ENCODE measurements at regions not wholly inside any gene's neighbourhood (a gene's known extent, or its start where the extent isn't known, plus 50 kb on each side); places are given as distances from the start of the nearest gene placed in this dataset.

DNA sequence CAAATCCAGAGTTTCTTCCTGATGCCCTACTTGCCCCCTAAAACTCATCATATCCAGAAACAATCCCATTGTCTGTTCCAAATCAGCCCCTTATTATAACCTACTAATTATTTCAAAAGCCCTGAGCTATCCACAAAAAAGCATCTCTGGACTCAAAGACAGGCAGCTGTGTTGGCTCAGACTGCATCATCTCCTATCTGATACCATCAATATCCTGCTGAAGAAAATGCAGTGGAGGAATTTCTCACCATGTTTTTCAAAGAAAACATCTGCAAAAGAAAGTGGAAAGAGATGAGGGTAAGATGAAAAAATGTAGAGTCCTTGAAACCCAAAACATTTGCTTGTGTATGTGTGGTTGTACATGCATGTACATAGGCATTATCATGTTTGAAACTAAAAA, 153.0 kb upstream of the DEFB112 start:
- DNase-seq (no peak), ATAC-seq (ENCODE audit: poor library complexity) (no peak)
- intact Hi-C loops (cut with DNase I), result no loop called here

DNA sequence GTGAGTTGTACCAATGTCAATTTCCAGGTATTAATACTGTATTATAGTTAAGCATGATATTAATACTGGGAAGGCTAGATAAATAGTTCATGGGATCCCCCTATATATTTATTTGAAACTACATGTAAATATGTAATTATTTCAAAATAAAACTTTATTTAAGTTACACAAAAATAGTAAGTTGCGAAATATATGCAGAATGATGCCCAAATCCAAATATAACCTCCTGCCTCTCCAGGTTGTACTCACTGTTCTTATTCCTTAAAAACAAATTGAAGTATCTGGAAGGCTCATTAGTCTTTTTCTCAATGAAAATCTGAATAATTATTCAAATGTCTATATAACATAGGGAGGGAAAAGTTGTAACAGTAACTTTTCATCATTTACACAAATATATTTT, 161.9 kb upstream of the DEFB112 start:
- DNase-seq, result no peak
- no peak for ATAC-seq (ENCODE audit: poor library complexity)
- intact Hi-C loops (cut with DNase I), result no loop called here

DNA sequence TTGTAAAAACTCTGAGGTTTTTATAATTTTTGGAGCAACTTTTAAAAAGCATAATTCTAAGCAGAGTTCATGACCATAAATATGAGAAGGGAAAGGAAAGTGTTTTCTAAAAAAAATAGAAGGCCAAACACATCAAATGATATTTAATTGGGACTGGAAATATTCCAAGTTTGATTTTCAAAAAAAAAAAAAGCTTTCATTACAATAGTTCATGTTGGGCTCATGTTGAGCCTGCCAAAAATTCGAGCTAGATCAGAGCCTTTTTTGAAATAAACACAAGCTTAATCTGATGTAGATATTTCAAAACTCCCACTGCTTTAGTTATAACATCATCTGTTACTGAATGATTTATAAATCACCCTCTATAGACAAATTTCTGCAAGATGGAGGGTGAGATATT, 163.4 kb upstream of the DEFB112 start:
- intact Hi-C loops (cut with DNase I), result no loop called here
- ATAC-seq (ENCODE audit: poor library complexity) (no peak), DNase-seq (no peak)

DNA sequence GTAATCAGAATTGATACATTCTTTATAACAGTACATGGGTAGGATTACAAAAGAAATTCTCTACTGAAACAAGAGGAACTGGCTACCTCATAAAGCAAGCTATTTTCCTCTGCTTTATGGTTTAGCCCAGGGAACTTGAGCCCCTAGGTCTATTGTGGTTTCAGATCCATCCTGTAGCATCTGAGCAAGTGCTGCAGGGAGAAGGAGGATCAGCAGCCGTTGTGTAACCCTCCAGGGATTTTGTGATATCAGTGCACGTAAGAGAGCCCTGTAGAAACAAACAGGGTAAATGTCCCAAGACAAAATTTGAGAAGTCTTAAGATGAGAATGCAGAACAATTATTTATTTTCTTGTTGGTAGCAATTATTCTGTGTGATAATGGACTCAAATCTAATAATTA, 165.2 kb upstream of the DEFB112 start:
- DNase-seq (no peak), ATAC-seq (ENCODE audit: poor library complexity) (no peak)
- intact Hi-C loops (cut with DNase I), result no loop called here

DNA sequence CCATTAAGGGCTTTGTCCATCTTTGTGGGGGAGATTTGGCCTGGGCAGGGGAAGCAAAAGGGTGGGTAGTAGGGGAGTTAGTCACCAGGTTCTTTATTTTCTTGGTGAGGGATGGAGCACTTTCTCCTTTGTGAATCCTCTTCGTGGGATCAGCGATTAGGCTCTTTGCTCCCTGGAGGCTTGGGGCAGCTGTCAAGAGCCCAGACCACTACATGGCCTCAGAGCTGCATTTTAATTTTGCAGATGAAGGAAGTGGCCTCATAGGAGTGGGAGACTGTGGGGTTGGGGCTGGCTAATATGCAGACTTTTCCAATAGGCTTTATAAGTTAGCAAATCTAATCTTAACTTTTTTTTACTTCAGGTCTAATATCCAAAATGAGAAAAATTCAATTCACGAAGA, 168.1 kb upstream of the DEFB112 start:
- ATAC-seq (ENCODE audit: poor library complexity) (no peak), DNase-seq (no peak)
- intact Hi-C loops (cut with DNase I), result no loop called here

DNA sequence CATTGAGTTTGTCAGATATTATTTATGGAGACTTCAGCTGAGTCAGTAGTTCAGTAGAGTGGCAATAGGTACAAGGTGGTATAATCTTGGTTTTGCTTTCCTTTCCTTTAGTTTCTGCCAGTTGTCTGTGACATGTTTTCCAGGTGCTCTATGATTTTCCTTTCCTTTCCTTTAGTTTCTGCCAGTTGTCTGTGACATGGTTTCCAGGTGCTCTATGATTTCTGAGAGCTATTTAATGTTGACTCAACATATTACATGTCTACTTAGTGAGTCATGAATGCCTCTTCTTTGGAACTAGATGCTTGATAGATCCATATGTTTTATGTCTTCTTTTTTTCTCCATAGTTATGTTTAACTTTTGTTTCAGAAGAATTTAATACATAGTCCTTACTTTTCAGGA, 186.4 kb upstream of the DEFB112 start:
- DNase-seq (no peak), ATAC-seq (ENCODE audit: poor library complexity) (no peak)
- intact Hi-C loops (cut with DNase I), result no loop called here

DNA sequence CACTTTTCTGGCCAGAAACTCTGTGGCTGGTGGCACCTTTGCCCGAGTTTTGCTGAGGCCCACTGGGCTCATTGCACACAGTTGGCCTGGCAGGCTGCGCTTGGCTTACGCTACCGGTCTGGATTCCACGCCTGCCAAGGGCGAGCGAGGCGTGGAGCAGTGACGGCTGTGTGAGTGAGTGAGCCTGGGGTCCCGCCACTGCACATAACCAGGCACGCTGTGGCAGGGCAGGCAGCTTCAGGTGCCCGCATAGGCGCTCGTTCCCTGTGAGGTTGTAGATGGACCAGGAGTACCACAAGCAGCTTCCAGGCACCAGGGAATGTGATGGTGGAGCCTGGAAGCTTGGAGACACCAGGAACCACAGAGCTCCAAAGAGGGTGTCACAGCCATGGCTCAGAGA, 190.1 kb upstream of the DEFB112 start:
- DNase-seq (no peak), ATAC-seq (ENCODE audit: poor library complexity) (no peak)
- intact Hi-C loops (cut with DNase I), result no loop called here

DNA sequence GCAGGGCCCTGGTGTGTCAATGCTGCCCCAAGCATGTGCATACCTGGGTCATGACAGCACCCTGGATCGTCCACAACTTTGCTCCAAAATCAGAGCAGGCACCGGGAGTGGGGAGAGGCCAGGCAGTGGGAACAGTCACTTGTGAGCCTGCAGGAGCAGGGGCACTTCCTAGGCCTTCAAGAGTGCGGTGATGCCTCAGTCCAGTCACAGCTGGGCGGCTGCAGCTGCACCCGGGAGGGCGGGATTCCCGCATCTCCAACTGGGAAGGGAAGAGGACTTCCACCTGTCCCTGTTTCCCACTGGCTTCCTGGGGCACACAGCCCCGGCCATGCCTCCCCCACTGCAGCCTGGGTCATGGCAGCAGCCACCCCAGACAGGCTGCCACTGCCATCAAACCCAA, 191.3 kb upstream of the DEFB112 start:
- no peak for ATAC-seq (ENCODE audit: poor library complexity)
- intact Hi-C loops (cut with DNase I), result no loop called here
- no peak for DNase-seq

DNA sequence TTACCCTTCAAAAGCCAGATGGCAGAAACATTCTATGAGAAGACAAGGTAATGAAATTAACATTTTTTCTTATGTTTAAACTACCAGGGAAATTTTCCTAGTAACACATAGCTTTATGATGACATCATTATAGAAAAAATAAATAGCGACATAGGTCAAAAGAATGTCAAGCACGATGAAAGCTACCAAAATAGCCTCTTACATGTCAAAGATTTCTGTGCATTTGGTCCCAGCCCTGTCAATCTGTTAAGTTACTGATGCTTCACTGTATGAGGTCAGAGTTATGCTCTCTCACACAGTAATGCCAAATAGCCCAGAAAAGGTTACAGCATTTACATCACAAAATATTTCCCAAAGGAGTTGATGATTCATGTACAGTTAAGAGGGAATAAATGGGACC, 199.8 kb upstream of the DEFB112 start:
- ATAC-seq (ENCODE audit: poor library complexity), result no peak
- intact Hi-C loops (cut with DNase I), result no loop called here

DNA sequence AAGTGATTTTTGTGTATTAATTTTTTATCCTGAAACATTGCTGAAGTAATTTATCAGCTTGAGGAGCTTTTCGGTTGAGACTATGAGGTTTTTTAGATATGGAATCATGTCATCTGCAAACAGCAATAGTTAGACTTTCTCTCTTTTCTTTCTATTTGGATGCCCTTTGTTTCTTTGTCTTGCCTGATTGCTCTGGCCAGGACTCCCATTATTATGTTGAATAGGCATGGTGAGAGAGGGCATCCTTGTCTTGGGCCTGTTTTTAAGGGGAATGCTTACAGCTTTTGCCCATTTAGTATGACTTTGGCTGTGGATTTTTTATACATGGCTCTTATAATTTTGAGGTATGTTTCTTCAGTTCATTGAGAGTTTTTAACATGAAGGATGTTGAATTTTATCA, 207.6 kb upstream of the DEFB112 start:
- DNase-seq, result no peak
- ATAC-seq (ENCODE audit: poor library complexity), result no peak
- intact Hi-C loops (cut with DNase I), result no loop called here

More for the DNA sequence above, 199.8 kb upstream of the DEFB112 start:
- no peak for DNase-seq

DNA sequence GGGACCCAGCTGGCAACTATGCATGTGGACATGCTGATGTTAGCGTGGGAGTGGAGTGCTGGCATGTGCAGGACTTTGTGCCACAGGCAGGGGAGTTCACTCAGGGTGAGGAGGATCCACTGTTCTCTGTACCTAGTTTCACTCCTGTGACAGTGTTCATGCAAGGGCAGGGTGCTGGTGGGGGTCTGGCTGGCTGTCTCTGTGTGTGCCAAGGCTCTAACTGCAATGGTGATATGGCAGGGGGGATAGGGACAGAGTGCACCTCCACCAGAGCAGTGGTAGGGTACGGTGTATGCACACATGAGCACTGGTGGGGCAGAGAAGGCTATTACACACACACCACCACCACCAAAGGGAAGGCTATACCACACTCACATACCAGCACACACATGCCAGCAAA, 210.2 kb upstream of the DEFB112 start:
- intact Hi-C loops (cut with DNase I), result no loop called here
- DNase-seq, result no peak
- no peak for ATAC-seq (ENCODE audit: poor library complexity)

DNA sequence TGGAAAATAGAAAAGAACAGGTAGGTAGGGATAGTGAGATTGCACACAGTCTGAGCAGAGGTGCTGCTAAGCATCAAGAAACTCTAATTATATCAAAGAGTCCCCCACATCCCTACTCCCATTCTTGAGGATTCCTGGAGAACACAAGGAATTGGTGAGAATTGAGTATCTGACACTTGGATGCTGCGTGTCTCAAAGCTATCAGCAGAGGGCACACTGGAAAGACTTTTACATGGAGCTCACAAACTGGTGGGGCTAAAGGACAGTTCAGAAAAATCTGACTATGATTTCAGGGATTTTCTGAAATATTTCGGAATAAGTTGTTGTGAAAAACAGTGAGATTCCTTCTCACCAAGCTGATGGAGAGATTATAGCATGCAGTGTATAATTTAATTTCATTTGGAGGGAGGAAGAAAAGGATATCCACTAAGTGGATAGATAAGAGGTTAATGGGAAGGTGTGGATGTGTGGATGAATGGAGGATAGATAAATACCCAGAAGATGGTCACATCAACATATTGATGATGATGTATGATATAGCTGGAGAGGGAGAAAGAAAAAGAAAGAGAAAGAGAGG, 215.4 kb upstream of the DEFB112 start:
- ATAC-seq (ENCODE audit: poor library complexity) (no peak), DNase-seq (no peak)
- intact Hi-C loops (cut with DNase I), result no loop called here

DNA sequence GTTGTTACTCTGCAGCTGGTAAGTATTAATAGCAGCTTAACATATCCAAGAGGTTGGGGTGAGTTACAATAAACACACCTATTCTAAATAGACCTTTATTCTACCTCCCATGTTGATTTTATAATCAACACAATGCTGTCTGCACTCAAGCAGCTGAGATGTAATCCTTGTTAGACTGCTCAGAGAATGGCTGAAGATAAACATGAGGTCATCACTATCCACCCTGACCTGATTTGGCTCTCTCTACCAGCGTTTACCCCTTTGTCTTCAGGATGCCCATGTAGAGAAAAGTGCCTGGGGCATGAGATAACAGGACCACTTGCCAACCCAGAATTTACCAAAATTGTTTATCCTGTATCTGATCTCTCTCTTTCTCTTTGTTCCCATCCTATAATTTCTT, 220.7 kb upstream of the DEFB112 start:
- intact Hi-C loops (cut with DNase I), result no loop called here
- no peak for ATAC-seq (ENCODE audit: poor library complexity)

DNA sequence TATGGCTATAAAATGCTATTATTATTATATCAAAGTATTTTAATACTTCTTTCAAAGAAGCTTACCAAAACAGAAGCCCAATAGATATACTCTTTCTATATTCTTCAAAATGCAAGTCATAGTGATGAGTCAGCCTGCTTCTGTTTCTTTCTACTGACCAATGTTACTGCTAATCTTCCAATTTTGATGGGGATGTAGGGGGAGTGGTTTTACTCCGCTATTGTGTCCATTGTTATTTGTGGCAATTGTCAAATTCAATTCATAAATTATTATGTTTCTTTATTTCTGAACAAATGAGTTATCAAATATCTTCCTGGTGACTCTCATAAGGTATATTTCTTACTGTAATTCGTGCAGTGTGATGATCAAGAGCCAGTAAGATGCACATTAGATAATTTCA, 221.5 kb upstream of the DEFB112 start:
- ATAC-seq (ENCODE audit: poor library complexity), result no peak
- no peak for DNase-seq
- intact Hi-C loops (cut with DNase I), result no loop called here

More for the DNA sequence above, 220.7 kb upstream of the DEFB112 start:
- no peak for DNase-seq

DNA sequence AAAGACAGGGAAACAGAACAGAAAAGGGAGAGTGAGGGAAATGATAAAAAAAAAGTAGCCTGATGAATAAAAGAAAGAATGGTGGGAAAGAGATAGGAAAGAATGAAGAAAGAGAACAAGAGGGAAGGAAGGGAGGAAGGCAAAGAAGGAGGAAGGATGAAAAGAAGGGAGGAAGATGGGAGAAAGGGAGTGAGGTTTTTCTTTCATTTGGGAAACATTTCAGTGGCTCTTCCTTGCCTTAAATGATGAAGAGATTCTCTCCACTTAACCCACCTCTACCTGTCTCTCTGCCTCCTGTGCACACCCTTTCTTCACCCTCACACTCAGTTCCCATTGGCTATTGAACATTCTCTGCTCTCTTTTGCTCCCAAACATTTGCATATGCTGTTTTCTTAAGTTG, 222.1 kb upstream of the DEFB112 start:
- intact Hi-C loops (cut with DNase I), result no loop called here
- no peak for ATAC-seq (ENCODE audit: poor library complexity)
- no peak for DNase-seq

DNA sequence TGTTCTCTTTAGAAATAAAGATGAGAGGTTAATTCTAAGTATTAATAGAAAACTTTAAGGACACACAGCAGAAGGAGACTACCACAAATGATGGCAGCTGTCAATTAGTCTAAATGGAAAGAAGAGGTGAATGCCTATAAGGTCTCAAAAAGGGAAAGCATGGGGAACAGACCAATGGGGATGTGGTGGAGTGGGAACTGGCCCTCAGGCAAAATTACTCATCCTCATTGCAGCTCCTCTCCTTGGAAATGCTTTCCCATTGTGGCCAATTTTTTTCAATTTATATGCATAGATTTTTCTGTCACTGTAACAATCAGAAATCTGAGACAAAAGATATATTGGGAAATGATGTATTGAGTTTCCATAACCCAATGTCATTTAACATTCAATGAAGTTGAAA, 222.9 kb upstream of the DEFB112 start:
- DNase-seq (no peak), ATAC-seq (ENCODE audit: poor library complexity) (no peak)
- intact Hi-C loops (cut with DNase I), result no loop called here

DNA sequence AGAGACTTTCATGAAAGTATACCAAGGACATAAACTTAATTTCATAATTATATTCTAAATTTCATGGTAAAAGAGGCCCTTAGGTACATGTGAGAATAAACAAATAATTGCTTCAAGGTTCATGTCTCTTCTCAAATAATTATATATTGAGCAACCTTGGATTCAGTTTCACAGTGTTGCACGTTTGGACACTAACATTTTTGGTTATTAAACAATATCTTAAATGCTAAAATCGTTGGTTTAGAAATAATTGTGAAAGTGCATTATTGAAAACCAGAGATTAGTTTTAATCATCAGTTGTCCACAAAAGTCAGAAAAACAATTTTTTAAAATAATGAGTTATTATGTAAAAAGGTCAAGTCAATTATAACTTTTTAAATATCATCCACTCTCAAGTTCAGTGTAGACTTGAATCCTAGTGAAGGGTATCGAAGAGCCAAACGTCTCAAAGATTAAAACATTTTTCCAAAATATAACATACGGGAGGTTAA, 227.1 kb upstream of the DEFB112 start:
- intact Hi-C loops (cut with DNase I), result no loop called here

DNA sequence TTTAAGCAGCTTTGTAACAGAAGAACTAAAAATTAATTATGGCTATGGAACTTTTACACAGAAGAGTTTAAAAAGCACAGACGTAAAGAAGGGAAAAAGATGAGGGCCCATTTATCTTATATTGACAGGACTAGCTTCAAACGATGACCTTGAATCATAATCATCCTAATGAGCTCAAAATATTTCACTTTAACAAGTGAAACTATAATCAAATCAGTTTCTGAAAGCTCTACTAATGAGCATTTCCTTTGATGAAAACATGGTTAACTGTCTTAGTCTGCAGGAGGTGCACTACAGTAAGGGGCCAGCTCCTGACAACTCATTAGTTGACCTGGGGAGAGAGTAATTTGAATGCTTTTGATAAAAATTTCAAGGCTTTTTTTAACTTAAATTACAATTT, 228.0 kb upstream of the DEFB112 start:
- intact Hi-C loops (cut with DNase I), result no loop called here
- DNase-seq (no peak), ATAC-seq (ENCODE audit: poor library complexity) (no peak)

More for the DNA sequence above, 227.1 kb upstream of the DEFB112 start:
- DNase-seq (no peak), ATAC-seq (ENCODE audit: poor library complexity) (no peak)

DNA sequence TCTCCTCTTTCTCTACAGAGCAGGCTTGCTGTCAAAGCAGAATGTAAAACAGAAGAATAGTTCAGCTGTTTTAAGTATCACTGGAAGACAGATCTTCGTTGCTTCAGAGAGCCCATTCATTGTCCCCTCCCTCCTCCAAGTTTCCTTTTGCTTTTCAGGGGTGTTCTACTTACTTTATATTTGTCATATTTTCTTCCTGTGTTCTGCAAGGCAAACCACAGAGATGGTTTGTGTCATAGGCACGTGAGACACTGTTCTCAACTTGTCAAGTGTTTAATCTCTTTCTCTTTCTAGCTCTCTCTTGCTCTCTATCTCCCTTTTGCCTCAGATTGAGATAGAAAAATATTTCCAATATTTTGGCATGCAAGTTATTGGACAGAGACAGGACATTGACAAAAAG, 228.9 kb upstream of the DEFB112 start:
- no peak for ATAC-seq (ENCODE audit: poor library complexity)
- intact Hi-C loops (cut with DNase I), result no loop called here
- no peak for DNase-seq

DNA sequence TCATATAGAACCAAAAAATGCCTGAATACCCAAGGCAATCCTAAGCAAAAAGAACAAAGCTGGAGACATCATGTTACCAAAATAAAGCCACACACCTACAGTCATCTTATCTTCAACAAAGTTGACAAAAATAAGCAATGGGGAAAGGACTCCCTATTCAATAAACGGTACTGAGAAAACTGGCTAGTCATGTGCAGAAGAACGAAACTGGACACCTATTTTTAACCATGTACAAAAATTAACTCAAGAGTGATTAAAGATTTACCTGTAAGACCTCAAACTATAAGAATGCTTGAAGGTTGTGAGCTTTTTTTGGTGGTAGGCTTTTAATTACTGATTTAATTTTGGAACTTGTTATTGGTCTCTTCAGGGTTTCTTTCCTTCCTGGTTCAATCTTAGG, 236.0 kb upstream of the DEFB112 start:
- intact Hi-C loops (cut with DNase I), result no loop called here
- ATAC-seq (ENCODE audit: poor library complexity) (no peak), DNase-seq (no peak)

DNA sequence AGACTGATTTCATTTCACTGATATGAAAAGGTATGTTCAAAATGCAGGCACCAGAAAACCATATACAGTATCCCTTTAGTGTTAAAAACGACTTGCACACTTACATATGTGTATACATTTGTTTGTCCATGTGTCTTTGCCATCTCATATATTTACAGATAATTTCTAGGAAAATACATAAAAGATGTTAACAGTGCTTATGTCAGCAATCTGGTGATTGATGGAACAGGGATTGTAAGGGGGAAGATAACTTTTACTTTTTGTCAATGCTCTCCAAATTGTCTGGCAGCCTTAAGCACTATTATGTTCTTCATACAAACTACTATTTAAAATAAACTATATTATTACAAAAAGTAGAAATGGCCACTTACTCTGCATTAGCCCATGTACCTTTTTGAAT, 238.5 kb upstream of the DEFB112 start:
- intact Hi-C loops (cut with DNase I), result no loop called here
- ATAC-seq (ENCODE audit: poor library complexity) (no peak), DNase-seq (no peak)

Measured in Right ventricle myocardium superior (tissue), 1 donor.